ENCODE measurements at regions not wholly inside any gene's neighbourhood (a gene's known extent, or its start where the extent isn't known, plus 50 kb on each side); places are given as distances from the start of the nearest gene placed in this dataset.

GRCh38 chr7:156220078-156220605 lies 407.9 kb upstream of the SHH start:
- peaks cover 2% of the 10 kb centered on the region for H3K9me3 ChIP-seq (ENCODE audit: control insufficient read depth, insufficient read depth, low read length)
- no peak overlapping the region for H3K4me3 ChIP-seq (ENCODE audit: low read length)
- Mint-ChIP-seq H3K4me3 (no peak overlapping the region), H3K27ac (no peak overlapping the region), H3K27me3 (ENCODE audit: low read depth in 2 of 2) (no peaks in the 10 kb centered on the region), H3K36me3 (no peaks in the 10 kb centered on the region), H3K4me1 (no peaks in the 10 kb centered on the region), H3K9me3 (no peaks in the 10 kb centered on the region)
- H3K4me1 ChIP-seq (ENCODE audit: control insufficient read depth, insufficient read depth, low read length): no peaks in the 10 kb centered on the region
- ATAC-seq (no peak), DNase-seq (no peak)
- WGBS (ENCODE audit: insufficient coverage): 86% methylated on average over 16 of the region's 16 CpGs
- intact Hi-C loops (cut with micrococcal nuclease): no loop called here
- H3K36me3 ChIP-seq (ENCODE audit: control insufficient read depth, insufficient read depth, low read length): no peaks in the 10 kb centered on the region
- H3K27ac ChIP-seq (ENCODE audit: low read length): no peak overlapping the region
- H3K27me3 ChIP-seq (ENCODE audit: control insufficient read depth, insufficient read depth, low read length): no peaks in the 10 kb centered on the region
- no peak for TF ChIP-seq CTCF (IDR thresholded peaks at IDR 0.05)

- intact Hi-C loops (cut with micrococcal nuclease): loop anchor here (5.0 kb wide), 1 partner anchor 292 kb away; no protein-coding TSS in a partner anchor
Observed at GRCh38 chr7:156219307-156220077, 407.2 kb upstream of the SHH start.

GRCh38 chr7:156218544-156219306 lies 406.5 kb upstream of the SHH start:
- Mint-ChIP-seq H3K4me1 (no peaks in the 10 kb centered on the region), H3K27ac (no peak overlapping the region), H3K27me3 (ENCODE audit: low read depth in 2 of 2) (no peaks in the 10 kb centered on the region), H3K36me3 (no peaks in the 10 kb centered on the region), H3K9me3 (no peaks in the 10 kb centered on the region), H3K4me3 (no peak overlapping the region)
- 72% methylated on average over 13 of the region's 13 CpGs for WGBS (ENCODE audit: insufficient coverage)
- Histone ChIP-seq H3K27ac (ENCODE audit: low read length) (no peak overlapping the region), H3K36me3 (ENCODE audit: control insufficient read depth, insufficient read depth, low read length) (no peaks in the 10 kb centered on the region), H3K9me3 (ENCODE audit: control insufficient read depth, insufficient read depth, low read length) (no peaks in the 10 kb centered on the region), H3K27me3 (ENCODE audit: control insufficient read depth, insufficient read depth, low read length) (no peaks in the 10 kb centered on the region), H3K4me1 (ENCODE audit: control insufficient read depth, insufficient read depth, low read length) (no peaks in the 10 kb centered on the region), H3K4me3 (ENCODE audit: low read length) (no peak overlapping the region)
- ATAC-seq: no peak
- intact Hi-C loops (cut with micrococcal nuclease): loop anchor here (5.0 kb wide), 1 partner anchor 291 kb away; no protein-coding TSS in a partner anchor
- no peak for DNase-seq
- TF ChIP-seq CTCF (IDR thresholded peaks at IDR 0.05): no peak

More at GRCh38 chr7:156219307-156220077, 407.2 kb upstream of the SHH start:
- no peak overlapping the region for H3K4me3 Mint-ChIP-seq
- no peaks in the 10 kb centered on the region for H3K4me1 Mint-ChIP-seq
- no peaks in the 10 kb centered on the region for H3K9me3 ChIP-seq (ENCODE audit: control insufficient read depth, insufficient read depth, low read length)
- no peak for DNase-seq
- no peaks in the 10 kb centered on the region for H3K27me3 Mint-ChIP-seq (ENCODE audit: low read depth in 2 of 2)
- no peaks in the 10 kb centered on the region for H3K4me1 ChIP-seq (ENCODE audit: control insufficient read depth, insufficient read depth, low read length)
- H3K4me3 ChIP-seq (ENCODE audit: low read length): no peak overlapping the region
- no peak for TF ChIP-seq CTCF (IDR thresholded peaks at IDR 0.05)
- H3K27ac ChIP-seq (ENCODE audit: low read length): no peak overlapping the region
- H3K27ac Mint-ChIP-seq: no peak overlapping the region
- no peaks in the 10 kb centered on the region for H3K36me3 ChIP-seq (ENCODE audit: control insufficient read depth, insufficient read depth, low read length)
- H3K27me3 ChIP-seq (ENCODE audit: control insufficient read depth, insufficient read depth, low read length): no peaks in the 10 kb centered on the region
- H3K9me3 Mint-ChIP-seq: no peaks in the 10 kb centered on the region
- 83% methylated on average over 18 of the region's 18 CpGs for WGBS (ENCODE audit: insufficient coverage)
- no peak for ATAC-seq
- no peaks in the 10 kb centered on the region for H3K36me3 Mint-ChIP-seq

Measured in natural killer cell (primary cell).